ENCODE measurements at regions not wholly inside any gene's neighbourhood (a gene's known extent, or its start where the extent isn't known, plus 50 kb on each side); places are given as distances from the start of the nearest gene placed in this dataset.

- TF ChIP-seq CTCF (IDR thresholded peaks at IDR 0.05) (no peak), POLR2AphosphoS5 (IDR thresholded peaks at IDR 0.05) (no peak), POLR2A (IDR thresholded peaks at IDR 0.05) (no peak)
Observed at GRCh38 chr2:204127238-204127637, 190.7 kb downstream of the ICOS start.

Measured in prostate gland (tissue), 2 donors.